Naive B cell (primary cell): ENCODE measurements at regions not wholly inside any gene's neighbourhood (a gene's known extent, or its start where the extent isn't known, plus 50 kb on each side); places are given as distances from the start of the nearest gene placed in this dataset.

ENCODE experiments used
- ATAC-seq, 2 donors: fragments of 150-1000 bp; cut with Tn5 transposase; 2 replicates each; pipeline ENCODE4 v1.10.0; 2021; ENCODE audit warnings: low read depth in 2 of 2, mild to moderate bottlenecking in 2 of 2, moderate library complexity in 2 of 2
- DNase-seq: peaks from one replicate; pipeline ENCODE4 v3.0.0; 2022
- H3K27ac Mint-ChIP-seq, 6 donors: one replicate each; pipeline ENCODE4 v1.8.0; 2020 to 2022; ENCODE audit warnings: mild to moderate bottlenecking in 6 of 6, mixed read lengths in 6 of 6, moderate library complexity in 5 of 6, inconsistent platforms in 2 of 6
- H3K27me3 Mint-ChIP-seq, 3 donors: one replicate each; pipeline ENCODE4 v1.8.0; 2021 to 2022; ENCODE audit warnings: mixed read lengths in 3 of 3, mild to moderate bottlenecking in 1 of 3
- H3K36me3 Mint-ChIP-seq, 2 donors: one replicate each; pipeline ENCODE4 v1.8.0; 2020 to 2022; ENCODE audit warnings: mixed read lengths in 2 of 2, inconsistent platforms in 1 of 2, mild to moderate bottlenecking in 1 of 2
- H3K4me1 Mint-ChIP-seq, 3 donors: one replicate each; pipeline ENCODE4 v1.8.0; 2020 to 2022; ENCODE audit warnings: mixed read lengths in 3 of 3, inconsistent platforms in 1 of 3, mild to moderate bottlenecking in 1 of 3, moderate library complexity in 1 of 3
- H3K4me3 Mint-ChIP-seq, 8 donors: one replicate each; pipeline ENCODE4 v1.8.0; 2020 to 2022; ENCODE audit warnings: mild to moderate bottlenecking in 8 of 8, mixed read lengths in 8 of 8, moderate library complexity in 8 of 8, inconsistent platforms in 2 of 8
- H3K9me3 Mint-ChIP-seq, 7 donors: one replicate each; pipeline ENCODE4 v1.8.0; 2020 to 2022; ENCODE audit warnings: mixed read lengths in 7 of 7, mild to moderate bottlenecking in 5 of 7, inconsistent platforms in 2 of 7, moderate library complexity in 1 of 7

- Mint-ChIP-seq H3K27ac (no peak overlapping the region), H3K27me3 (peaks cover 0 to 8% (median 0%) of the 10 kb centered on the region in 3 donors), H3K4me1 (no peaks in the 10 kb centered on the region), H3K36me3 (no peaks in the 10 kb centered on the region), H3K4me3 (no peak overlapping the region), H3K9me3 (peaks cover 0 to 4% (median 0%) of the 10 kb centered on the region in 7 donors)
- DNase-seq (no peak), ATAC-seq (no peak)
Observed at GRCh38 chrX:38991656-38992440, 190.6 kb downstream of the MID1IP1 start.

GRCh38 chrX:38992441-38993096, 191.3 kb downstream of the MID1IP1 start:
- peaks cover 0 to 8% (median 0%) of the 10 kb centered on the region in 3 donors for H3K27me3 Mint-ChIP-seq
- peak overlapping the region in 1 of 6 donors; percentile 63 for H3K27ac Mint-ChIP-seq
- H3K4me1 Mint-ChIP-seq: no peaks in the 10 kb centered on the region
- ATAC-seq: no peak
- no peaks in the 10 kb centered on the region for H3K36me3 Mint-ChIP-seq
- H3K4me3 Mint-ChIP-seq: no peak overlapping the region
- no peak for DNase-seq
- H3K9me3 Mint-ChIP-seq: peaks cover 0 to 4% (median 0%) of the 10 kb centered on the region in 7 donors

- H3K4me3 Mint-ChIP-seq: no peak overlapping the region
- peak overlapping the region in 1 of 6 donors; percentile 17 for H3K27ac Mint-ChIP-seq
- no peaks in the 10 kb centered on the region for H3K4me1 Mint-ChIP-seq
- H3K9me3 Mint-ChIP-seq: peaks cover 0 to 4% (median 0%) of the 10 kb centered on the region in 7 donors
- no peak for ATAC-seq
- DNase-seq: no peak
- H3K27me3 Mint-ChIP-seq: peaks cover 0 to 8% (median 0%) of the 10 kb centered on the region in 3 donors
- H3K36me3 Mint-ChIP-seq: no peaks in the 10 kb centered on the region
Observed at GRCh38 chrX:38993500-38993899, 192.2 kb downstream of the MID1IP1 start.

GRCh38 chrX:38999099-38999498, 197.8 kb downstream of the MID1IP1 start:
- Mint-ChIP-seq H3K27me3 (peaks cover 0 to 16% (median 0%) of the 10 kb centered on the region in 3 donors), H3K4me3 (no peak overlapping the region), H3K9me3 (peaks cover 0 to 9% (median 0%) of the 10 kb centered on the region in 7 donors), H3K4me1 (no peaks in the 10 kb centered on the region), H3K36me3 (no peaks in the 10 kb centered on the region), H3K27ac (no peak overlapping the region)
- DNase-seq: no peak
- ATAC-seq: no peak

GRCh38 chrX:38999967-39000745, 198.9 kb downstream of the MID1IP1 start:
- DNase-seq (no peak), ATAC-seq (no peak)
- H3K4me1 Mint-ChIP-seq: no peaks in the 10 kb centered on the region
- H3K4me3 Mint-ChIP-seq: no peak overlapping the region
- H3K27ac Mint-ChIP-seq: peak overlapping the region in 1 of 6 donors; percentile 88
- peaks cover 0 to 9% (median 0%) of the 10 kb centered on the region in 7 donors for H3K9me3 Mint-ChIP-seq
- no peaks in the 10 kb centered on the region for H3K36me3 Mint-ChIP-seq
- H3K27me3 Mint-ChIP-seq: peaks cover 0 to 16% (median 0%) of the 10 kb centered on the region in 3 donors

GRCh38 chrX:39000802-39001201, 199.5 kb downstream of the MID1IP1 start:
- no peaks in the 10 kb centered on the region for H3K36me3 Mint-ChIP-seq
- ATAC-seq: no peak
- H3K9me3 Mint-ChIP-seq: peaks cover 0 to 9% (median 0%) of the 10 kb centered on the region in 7 donors
- no peak for DNase-seq
- H3K4me1 Mint-ChIP-seq: no peaks in the 10 kb centered on the region
- H3K27ac Mint-ChIP-seq: no peak overlapping the region
- peaks cover 0 to 10% (median 0%) of the 10 kb centered on the region in 3 donors for H3K27me3 Mint-ChIP-seq
- H3K4me3 Mint-ChIP-seq: no peak overlapping the region

GRCh38 chrX:39002466-39002865, 201.2 kb downstream of the MID1IP1 start:
- H3K9me3 Mint-ChIP-seq: peaks cover 0 to 9% (median 0%) of the 10 kb centered on the region in 7 donors
- no peaks in the 10 kb centered on the region for H3K36me3 Mint-ChIP-seq
- no peak overlapping the region for H3K4me3 Mint-ChIP-seq
- no peak overlapping the region for H3K27ac Mint-ChIP-seq
- no peak for ATAC-seq
- no peak for DNase-seq
- H3K27me3 Mint-ChIP-seq: peaks cover 0 to 14% (median 0%) of the 10 kb centered on the region in 3 donors
- H3K4me1 Mint-ChIP-seq: no peaks in the 10 kb centered on the region

- H3K27me3 Mint-ChIP-seq: peaks cover 0 to 19% (median 0%) of the 10 kb centered on the region in 3 donors
- H3K4me1 Mint-ChIP-seq: peaks cover 0 to 14% (median 0%) of the 10 kb centered on the region in 3 donors
- no peak for DNase-seq
- no peak for ATAC-seq
- H3K4me3 Mint-ChIP-seq: no peak overlapping the region
- H3K27ac Mint-ChIP-seq: no peak overlapping the region
- peaks cover 0 to 2% (median 0%) of the 10 kb centered on the region in 7 donors for H3K9me3 Mint-ChIP-seq
- no peaks in the 10 kb centered on the region for H3K36me3 Mint-ChIP-seq
Observed at GRCh38 chrX:39008549-39008948, 207.3 kb downstream of the MID1IP1 start.

- DNase-seq (no peak), ATAC-seq (no peak)
- Mint-ChIP-seq H3K27ac (no peak overlapping the region), H3K4me1 (peaks cover 2 to 18% (median 4%) of the 10 kb centered on the region in 3 donors), H3K9me3 (peaks cover 0 to 2% (median 0%) of the 10 kb centered on the region in 7 donors), H3K27me3 (peaks cover 0 to 15% (median 0%) of the 10 kb centered on the region in 3 donors), H3K36me3 (no peaks in the 10 kb centered on the region), H3K4me3 (no peak overlapping the region)
Observed at GRCh38 chrX:39011454-39012221, 210.4 kb downstream of the MID1IP1 start.

- H3K4me3 Mint-ChIP-seq: no peak overlapping the region
- H3K36me3 Mint-ChIP-seq: no peaks in the 10 kb centered on the region
- no peak for DNase-seq
- peaks cover 2 to 18% (median 4%) of the 10 kb centered on the region in 3 donors for H3K4me1 Mint-ChIP-seq
- H3K27me3 Mint-ChIP-seq: peaks cover 0 to 7% (median 0%) of the 10 kb centered on the region in 3 donors
- no peak overlapping the region for H3K27ac Mint-ChIP-seq
- no peaks in the 10 kb centered on the region for H3K9me3 Mint-ChIP-seq
- ATAC-seq: no peak
Observed at GRCh38 chrX:39012621-39013111, 211.4 kb downstream of the MID1IP1 start.

GRCh38 chrX:39016556-39016955, 215.3 kb downstream of the MID1IP1 start:
- H3K4me1 Mint-ChIP-seq: peaks cover 5 to 13% (median 7%) of the 10 kb centered on the region in 3 donors
- H3K9me3 Mint-ChIP-seq: no peaks in the 10 kb centered on the region
- H3K4me3 Mint-ChIP-seq: no peak overlapping the region
- H3K36me3 Mint-ChIP-seq: no peaks in the 10 kb centered on the region
- no peaks in the 10 kb centered on the region for H3K27me3 Mint-ChIP-seq
- H3K27ac Mint-ChIP-seq: no peak overlapping the region
- no peak for DNase-seq
- no peak for ATAC-seq

- ATAC-seq: no peak
- Mint-ChIP-seq H3K9me3 (no peaks in the 10 kb centered on the region), H3K4me3 (no peak overlapping the region), H3K4me1 (peaks cover 5 to 13% (median 7%) of the 10 kb centered on the region in 3 donors), H3K36me3 (no peaks in the 10 kb centered on the region), H3K27ac (no peak overlapping the region), H3K27me3 (no peaks in the 10 kb centered on the region)
- DNase-seq: no peak
Observed at GRCh38 chrX:39017077-39017476, 215.8 kb downstream of the MID1IP1 start.
